ENCODE measurements at regions not wholly inside any gene's neighbourhood (a gene's known extent, or its start where the extent isn't known, plus 50 kb on each side); places are given as distances from the start of the nearest gene placed in this dataset.
"Not testable (repeated sequence)": the region's sequence is repeated elsewhere in the genome, so short reads cannot be mapped to it uniquely, and the experiment has no call there.

- DNase-seq (ENCODE audit: low read depth in 1 of 2, low spot score in 2 of 2), result peak in 1 of 2 experiments; percentile 32
- FAIRE-seq; H4K5ac ChIP-seq (ENCODE audit: insufficient read length, low read depth, low read length); H2AFZ ChIP-seq (ENCODE audit: low read length); H3K4me2 ChIP-seq (ENCODE audit: insufficient read depth in 1 of 2, low read depth in 2 of 2, low read length in 2 of 2); H3K36me3 ChIP-seq (ENCODE audit: control insufficient read depth in 2 of 4, insufficient read depth in 4 of 4, low read length in 3 of 4); H3K27me3 ChIP-seq (replicated peaks in 1 of 4; ENCODE audit: control insufficient read depth in 3 of 4, extremely low read depth in 1 of 4, insufficient read depth in 3 of 4, low read length in 3 of 4); H3K27ac ChIP-seq (ENCODE audit: low read depth, low read length); H3K23ac ChIP-seq (ENCODE audit: insufficient read length); POLR2A ChIA-PET (ENCODE audit: partially characterized antibody); H3K56ac ChIP-seq (replicated peaks; ENCODE audit: insufficient read length, low read depth, low read length); H4K20me1 ChIP-seq (replicated peaks in 1 of 2; ENCODE audit: control insufficient read depth in 1 of 2, insufficient read depth in 2 of 2, low read length in 2 of 2); H3K79me2 ChIP-seq (ENCODE audit: control insufficient read depth in 1 of 2, insufficient read depth in 2 of 2, low read length in 2 of 2); H4K8ac ChIP-seq (ENCODE audit: extremely low read depth, insufficient read depth, low read length); H3K79me1 ChIP-seq (ENCODE audit: low read depth, low read length); H3K4me3 ChIP-seq (ENCODE audit: extremely low read depth in 1 of 4, insufficient read depth in 2 of 4, low read depth in 3 of 4, low read length in 4 of 4); H2BK120ac ChIP-seq (replicated peaks; ENCODE audit: low read depth, low read length); H3K9me3 ChIP-seq (ENCODE audit: insufficient read depth in 2 of 2, low read depth in 1 of 2, low read length in 1 of 2); H2BK15ac ChIP-seq (ENCODE audit: low read length); H2BK20ac ChIP-seq (ENCODE audit: low read length); H3K18ac ChIP-seq (ENCODE audit: extremely low read depth, low read length); H4K91ac ChIP-seq (replicated peaks; ENCODE audit: insufficient read length, low read length); H3K23me2 ChIP-seq (ENCODE audit: low read depth, low read length); H3K9ac ChIP-seq (replicated peaks in 1 of 4; ENCODE audit: extremely low read depth in 1 of 4, low read depth in 3 of 4, low read length in 3 of 4); H3K4ac ChIP-seq (replicated peaks; ENCODE audit: insufficient read length, low read depth, low read length); H3K4me1 ChIP-seq (replicated peaks in 1 of 4; ENCODE audit: control insufficient read depth in 3 of 4, insufficient read depth in 4 of 4, low read length in 3 of 4); H2AK5ac ChIP-seq (ENCODE audit: low read depth, low read length); H2BK12ac ChIP-seq (ENCODE audit: low read depth, low read length); H2BK5ac ChIP-seq (ENCODE audit: low read depth, low read length); CTCF ChIA-PET (ENCODE audit: partially characterized antibody); H3K14ac ChIP-seq (ENCODE audit: insufficient read length): not testable (repeated sequence)
- WGBS, 2 experiments (ENCODE audit: extremely low coverage in 1 of 2, insufficient coverage in 1 of 2, insufficient read length in 1 of 2, insufficient replicate concordance in 2 of 2, low coverage in 1 of 2, low lambda C conversion rate in 2 of 2, missing lambda C conversion rate in 1 of 2), result 85% methylated on average over 24 of the region's 26 CpGs; no CpG with 5 or more reads in 1 of the 2 experiments
These were observed 213.5 kb upstream of the ZNF469 start for GRCh38 chr16:88169136-88169830.

- H3K36me3 ChIP-seq (ENCODE audit: control insufficient read depth in 2 of 4, insufficient read depth in 4 of 4, low read length in 3 of 4); H4K20me1 ChIP-seq (replicated peaks in 1 of 2; ENCODE audit: control insufficient read depth in 1 of 2, insufficient read depth in 2 of 2, low read length in 2 of 2); H2AFZ ChIP-seq (ENCODE audit: low read length); H3K27me3 ChIP-seq (replicated peaks in 1 of 4; ENCODE audit: control insufficient read depth in 3 of 4, extremely low read depth in 1 of 4, insufficient read depth in 3 of 4, low read length in 3 of 4); H2BK20ac ChIP-seq (ENCODE audit: low read length); H3K9ac ChIP-seq (replicated peaks in 1 of 4; ENCODE audit: extremely low read depth in 1 of 4, low read depth in 3 of 4, low read length in 3 of 4); H3K4me2 ChIP-seq (ENCODE audit: insufficient read depth in 1 of 2, low read depth in 2 of 2, low read length in 2 of 2); H3K27ac ChIP-seq (ENCODE audit: low read depth, low read length); CTCF ChIA-PET (ENCODE audit: partially characterized antibody); H2BK5ac ChIP-seq (ENCODE audit: low read depth, low read length); H2BK15ac ChIP-seq (ENCODE audit: low read length); FAIRE-seq; H3K56ac ChIP-seq (replicated peaks; ENCODE audit: insufficient read length, low read depth, low read length); H3K79me1 ChIP-seq (ENCODE audit: low read depth, low read length); H3K18ac ChIP-seq (ENCODE audit: extremely low read depth, low read length); H3K9me3 ChIP-seq (ENCODE audit: insufficient read depth in 2 of 2, low read depth in 1 of 2, low read length in 1 of 2); H3K79me2 ChIP-seq (ENCODE audit: control insufficient read depth in 1 of 2, insufficient read depth in 2 of 2, low read length in 2 of 2); POLR2A ChIA-PET (ENCODE audit: partially characterized antibody); H3K14ac ChIP-seq (ENCODE audit: insufficient read length); H3K4me1 ChIP-seq (replicated peaks in 1 of 4; ENCODE audit: control insufficient read depth in 3 of 4, insufficient read depth in 4 of 4, low read length in 3 of 4); H3K4me3 ChIP-seq (ENCODE audit: extremely low read depth in 1 of 4, insufficient read depth in 2 of 4, low read depth in 3 of 4, low read length in 4 of 4); H3K4ac ChIP-seq (replicated peaks; ENCODE audit: insufficient read length, low read depth, low read length); DNase-seq (ENCODE audit: low read depth in 1 of 2, low spot score in 2 of 2); H3K23ac ChIP-seq (ENCODE audit: insufficient read length); H2AK5ac ChIP-seq (ENCODE audit: low read depth, low read length); H3K23me2 ChIP-seq (ENCODE audit: low read depth, low read length); H2BK120ac ChIP-seq (replicated peaks; ENCODE audit: low read depth, low read length); H2BK12ac ChIP-seq (ENCODE audit: low read depth, low read length); H4K8ac ChIP-seq (ENCODE audit: extremely low read depth, insufficient read depth, low read length); H4K91ac ChIP-seq (replicated peaks; ENCODE audit: insufficient read length, low read length); H4K5ac ChIP-seq (ENCODE audit: insufficient read length, low read depth, low read length): not testable (repeated sequence)
- 84% methylated on average over 6 of the region's 8 CpGs; no CpG with 5 or more reads in 1 of the 2 experiments for WGBS, 2 experiments (ENCODE audit: extremely low coverage in 1 of 2, insufficient coverage in 1 of 2, insufficient read length in 1 of 2, insufficient replicate concordance in 2 of 2, low coverage in 1 of 2, low lambda C conversion rate in 2 of 2, missing lambda C conversion rate in 1 of 2)
These were observed 213.0 kb upstream of the ZNF469 start for GRCh38 chr16:88169831-88170165.

Data from H1 (cell line).